ENCODE measurements at regions not wholly inside any gene's neighbourhood (a gene's known extent, or its start where the extent isn't known, plus 50 kb on each side); places are given as distances from the start of the nearest gene placed in this dataset.

- in situ Hi-C loops (cut with HindIII; ENCODE audit: low pct_unique_long_range_greater_than_20kb, low sequenced_read_pairs), result no loop called here
- no peak for DNase-seq (ENCODE audit: low read depth)
Observed at GRCh38 chr3:194987571-194988494, 283.1 kb downstream of the XXYLT1 start.

GRCh38 chr3:194988495-194989165 lies 282.3 kb downstream of the XXYLT1 start:
- DNase-seq (ENCODE audit: low read depth), result no peak
- in situ Hi-C loops (cut with HindIII; ENCODE audit: low pct_unique_long_range_greater_than_20kb, low sequenced_read_pairs), result no loop called here

- DNase-seq (ENCODE audit: low read depth), result no peak
- in situ Hi-C loops (cut with HindIII; ENCODE audit: low pct_unique_long_range_greater_than_20kb, low sequenced_read_pairs), result no loop called here
Observed at GRCh38 chr3:194989241-194989640, 281.7 kb downstream of the XXYLT1 start.

- in situ Hi-C loops (cut with HindIII; ENCODE audit: low pct_unique_long_range_greater_than_20kb, low sequenced_read_pairs), result no loop called here
- DNase-seq (ENCODE audit: low read depth), result no peak
Observed at GRCh38 chr3:194990454-194991337, 280.3 kb downstream of the XXYLT1 start.

- no peak for DNase-seq (ENCODE audit: low read depth)
- in situ Hi-C loops (cut with HindIII; ENCODE audit: low pct_unique_long_range_greater_than_20kb, low sequenced_read_pairs), result no loop called here
Observed at GRCh38 chr3:194991338-194991654, 279.7 kb downstream of the XXYLT1 start.

- DNase-seq (ENCODE audit: low read depth), result no peak
- in situ Hi-C loops (cut with HindIII; ENCODE audit: low pct_unique_long_range_greater_than_20kb, low sequenced_read_pairs), result no loop called here
Observed at GRCh38 chr3:194993896-194994295, 277.1 kb downstream of the XXYLT1 start.

- in situ Hi-C loops (cut with HindIII; ENCODE audit: low pct_unique_long_range_greater_than_20kb, low sequenced_read_pairs), result no loop called here
- DNase-seq (ENCODE audit: low read depth), result no peak
Observed at GRCh38 chr3:194994551-194994981, 276.4 kb downstream of the XXYLT1 start.

GRCh38 chr3:194995334-194995733 lies 275.6 kb downstream of the XXYLT1 start:
- in situ Hi-C loops (cut with HindIII; ENCODE audit: low pct_unique_long_range_greater_than_20kb, low sequenced_read_pairs), result no loop called here
- DNase-seq (ENCODE audit: low read depth), result no peak

GRCh38 chr3:194995922-194996321 lies 275.0 kb downstream of the XXYLT1 start:
- in situ Hi-C loops (cut with HindIII; ENCODE audit: low pct_unique_long_range_greater_than_20kb, low sequenced_read_pairs), result no loop called here

GRCh38 chr3:194996746-194997145 lies 274.2 kb downstream of the XXYLT1 start:
- in situ Hi-C loops (cut with HindIII; ENCODE audit: low pct_unique_long_range_greater_than_20kb, low sequenced_read_pairs), result no loop called here
- DNase-seq (ENCODE audit: low read depth), result no peak

More at GRCh38 chr3:194995922-194996321, 275.0 kb downstream of the XXYLT1 start:
- DNase-seq (ENCODE audit: low read depth), result no peak

GRCh38 chr3:194998417-194998816 lies 272.5 kb downstream of the XXYLT1 start:
- in situ Hi-C loops (cut with HindIII; ENCODE audit: low pct_unique_long_range_greater_than_20kb, low sequenced_read_pairs), result no loop called here
- DNase-seq (ENCODE audit: low read depth), result no peak

- DNase-seq (ENCODE audit: low read depth), result no peak
- in situ Hi-C loops (cut with HindIII; ENCODE audit: low pct_unique_long_range_greater_than_20kb, low sequenced_read_pairs), result no loop called here
Observed at GRCh38 chr3:194998948-194999347, 272.0 kb downstream of the XXYLT1 start.

GRCh38 chr3:194999491-194999890 lies 271.5 kb downstream of the XXYLT1 start:
- in situ Hi-C loops (cut with HindIII; ENCODE audit: low pct_unique_long_range_greater_than_20kb, low sequenced_read_pairs), result no loop called here
- no peak for DNase-seq (ENCODE audit: low read depth)

GRCh38 chr3:195001261-195001660 lies 269.7 kb downstream of the XXYLT1 start:
- in situ Hi-C loops (cut with HindIII; ENCODE audit: low pct_unique_long_range_greater_than_20kb, low sequenced_read_pairs), result no loop called here
- DNase-seq (ENCODE audit: low read depth), result no peak

- DNase-seq (ENCODE audit: low read depth), result peak; percentile 69
- in situ Hi-C loops (cut with HindIII; ENCODE audit: low pct_unique_long_range_greater_than_20kb, low sequenced_read_pairs), result no loop called here
Observed at GRCh38 chr3:195001961-195002861, 268.7 kb downstream of the XXYLT1 start.

- DNase-seq (ENCODE audit: low read depth), result no peak
- in situ Hi-C loops (cut with HindIII; ENCODE audit: low pct_unique_long_range_greater_than_20kb, low sequenced_read_pairs), result no loop called here
Observed at GRCh38 chr3:195003006-195003892, 267.7 kb downstream of the XXYLT1 start.

- in situ Hi-C loops (cut with HindIII; ENCODE audit: low pct_unique_long_range_greater_than_20kb, low sequenced_read_pairs), result no loop called here
- no peak for DNase-seq (ENCODE audit: low read depth)
Observed at GRCh38 chr3:195003893-195004289, 267.1 kb downstream of the XXYLT1 start.
